CD14-positive monocyte (primary cell): ENCODE measurements at regions not wholly inside any gene's neighbourhood (a gene's known extent, or its start where the extent isn't known, plus 50 kb on each side); places are given as distances from the start of the nearest gene placed in this dataset.

Source experiments
- DNase-seq, 3 donors: peaks; one replicate each; pipeline ENCODE4 v3.0.0-alpha.2; 2011 to 2022
- H2AFZ ChIP-seq: 2 replicates; pipeline ENCODE4 v1.6.0; 2012; ENCODE audit warnings: mild to moderate bottlenecking, low read depth, low read length, inconsistent platforms; ENCODE audit not compliant: insufficient read depth, poor library complexity, severe bottlenecking
- H3K27ac ChIP-seq, 2 donors: 1 replicate in 1 of 2; 2 replicates in 1 of 2; pipeline ENCODE4 v1.5.1; 2012 to 2013; ENCODE audit warnings: low read length in 2 of 2, control low read depth in 1 of 2, inconsistent platforms in 1 of 2, low read depth in 1 of 2, mild to moderate bottlenecking in 1 of 2
- H3K27me3 ChIP-seq, 2 donors: one replicate each; pipeline versions ENCODE4 v1.6.0 to v1.6.1; 2011 to 2013; ENCODE audit warnings: low read length in 2 of 2; ENCODE audit not compliant: control insufficient read depth in 2 of 2, insufficient read depth in 2 of 2
- H3K36me3 ChIP-seq, 2 donors: replicated peaks in 1 of 2; 1 replicate in 1 of 2; 2 replicates in 1 of 2; pipeline versions ENCODE4 v1.5.1 to v1.6.1; 2012 to 2013; ENCODE audit warnings: low read length in 2 of 2, control low read depth in 1 of 2, inconsistent platforms in 1 of 2, mild to moderate bottlenecking in 1 of 2; ENCODE audit not compliant: insufficient read depth in 2 of 2, control insufficient read depth in 1 of 2
- H3K4me1 ChIP-seq, 2 donors: 1 replicate in 1 of 2; 2 replicates in 1 of 2; pipeline versions ENCODE4 v1.5.1 to v1.6.1; 2012 to 2013; ENCODE audit warnings: low read length in 2 of 2, control low read depth in 1 of 2, inconsistent platforms in 1 of 2, mild to moderate bottlenecking in 1 of 2, moderate library complexity in 1 of 2; ENCODE audit not compliant: insufficient read depth in 2 of 2, control insufficient read depth in 1 of 2
- H3K4me2 ChIP-seq: replicated peaks from 2 replicates; pipeline ENCODE3; 2012; ENCODE audit warnings: low read length, moderate library complexity, mild to moderate bottlenecking; ENCODE audit not compliant: poor library complexity, severe bottlenecking; ENCODE audit errors: extremely low read depth
- H3K4me3 ChIP-seq, 3 experiments: fragments of 200-600 bp in 1 of 3; sonication (generic) in 1 of 3; replicated peaks in 1 of 3; 1 replicate in 2 of 3; 2 replicates in 1 of 3; pipeline ENCODE4 v1.5.1; 2011 to 2013; ENCODE audit warnings: low read length in 3 of 3, mild to moderate bottlenecking in 3 of 3, control low read depth in 2 of 3, low read depth in 2 of 3, inconsistent platforms in 1 of 3, moderate library complexity in 1 of 3
- H3K79me2 ChIP-seq: 2 replicates; pipeline ENCODE4 v1.6.0; 2012; ENCODE audit warnings: mild to moderate bottlenecking, control low read depth, inconsistent platforms, low read length, moderate library complexity; ENCODE audit not compliant: insufficient read depth
- H3K9ac ChIP-seq: 2 replicates; pipeline ENCODE4 v1.6.0; 2017; ENCODE audit warnings: low read length, mild to moderate bottlenecking; ENCODE audit not compliant: insufficient read depth, poor library complexity, severe bottlenecking
- H3K9me3 ChIP-seq, 2 donors: replicated peaks in 1 of 2; 1 replicate in 1 of 2; 2 replicates in 1 of 2; pipeline versions ENCODE4 v1.5.1 to v1.6.1; 2012 to 2013; ENCODE audit warnings: low read length in 2 of 2, control low read depth in 1 of 2; ENCODE audit not compliant: control insufficient read depth in 1 of 2, insufficient read depth in 1 of 2
- H4K20me1 ChIP-seq: 2 replicates; pipeline ENCODE4 v1.6.0; 2012; ENCODE audit warnings: mild to moderate bottlenecking, low read length, control low read depth, moderate library complexity; ENCODE audit not compliant: insufficient read depth
- H3K27ac Mint-ChIP-seq, 7 donors: one replicate each; pipeline ENCODE4 v1.8.0; 2020; ENCODE audit warnings: mild to moderate bottlenecking in 7 of 7, mixed read lengths in 7 of 7, moderate library complexity in 6 of 7, inconsistent platforms in 2 of 7
- H3K27me3 Mint-ChIP-seq, 3 donors: one replicate each; pipeline ENCODE4 v1.8.0; 2021 to 2022; ENCODE audit warnings: low read depth in 3 of 3, mild to moderate bottlenecking in 3 of 3, mixed read lengths in 3 of 3, moderate library complexity in 3 of 3, inconsistent platforms in 1 of 3
- H3K36me3 Mint-ChIP-seq, 2 donors: one replicate each; pipeline ENCODE4 v1.8.0; 2020; ENCODE audit warnings: mixed read lengths in 2 of 2, inconsistent platforms in 1 of 2, mild to moderate bottlenecking in 1 of 2
- H3K4me1 Mint-ChIP-seq: one replicate; pipeline ENCODE4 v1.8.0; 2020; ENCODE audit warnings: mild to moderate bottlenecking, mixed read lengths
- H3K4me3 Mint-ChIP-seq, 2 donors: one replicate each; pipeline ENCODE4 v1.8.0; 2020; ENCODE audit warnings: mild to moderate bottlenecking in 2 of 2, mixed read lengths in 2 of 2, moderate library complexity in 1 of 2
- H3K9me3 Mint-ChIP-seq, 7 donors: one replicate each; pipeline ENCODE4 v1.8.0; 2020 to 2022; ENCODE audit warnings: mixed read lengths in 7 of 7, mild to moderate bottlenecking in 6 of 7, moderate library complexity in 6 of 7, inconsistent platforms in 2 of 7
- WGBS: methylation state at CpG from one replicate; pipeline ENCODE4 v1.1.5; 2013; ENCODE audit warnings: missing lambda C conversion rate; ENCODE audit not compliant: insufficient coverage; 5-methylcytosine and 5-hydroxymethylcytosine counted together
- intact Hi-C, 2 donors: fragments of 100-400 bp; cut with micrococcal nuclease; formaldehyde crosslinking; loops; one replicate each; pipeline versions ENCODE4 v1.15.0 to v1.15.1; 2023
- TF ChIP-seq, protein P1 (sequence below): fragments of 200-600 bp; IDR thresholded peaks from one replicate; pipeline ENCODE4 v1.8.0; 2022; ENCODE audit warnings: antibody characterized with exemption, mild to moderate bottlenecking

DNA sequence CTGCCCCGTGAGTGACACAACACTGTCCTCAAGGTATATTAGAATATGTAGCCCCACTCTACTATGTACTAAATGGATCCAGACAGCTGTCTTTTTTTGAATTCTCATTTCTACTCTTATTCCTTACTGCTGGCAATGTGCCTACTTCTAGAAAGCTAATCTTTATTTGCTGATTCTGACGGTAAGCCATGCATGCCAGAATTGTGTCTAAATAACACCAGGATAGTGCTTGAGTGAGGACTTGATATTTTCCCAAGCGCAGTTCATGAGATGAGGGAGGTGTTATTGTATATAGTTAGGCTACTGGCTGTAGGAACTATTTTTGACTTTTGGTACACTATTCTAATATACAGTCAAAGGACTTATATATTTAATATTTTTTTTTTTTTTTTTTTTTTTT is 316.2 kb upstream of the NAV3 start:
- Mint-ChIP-seq H3K27ac (no peak overlapping the region), H3K4me1 (no peaks in the 10 kb centered on the region), H3K27me3 (peaks cover 0 to 1% (median 0%) of the 10 kb centered on the region in 3 donors), H3K36me3 (no peaks in the 10 kb centered on the region), H3K9me3 (peaks cover 0 to 6% (median 1%) of the 10 kb centered on the region in 7 donors), H3K4me3 (no peak overlapping the region)
- TF ChIP-seq, protein P1, sequence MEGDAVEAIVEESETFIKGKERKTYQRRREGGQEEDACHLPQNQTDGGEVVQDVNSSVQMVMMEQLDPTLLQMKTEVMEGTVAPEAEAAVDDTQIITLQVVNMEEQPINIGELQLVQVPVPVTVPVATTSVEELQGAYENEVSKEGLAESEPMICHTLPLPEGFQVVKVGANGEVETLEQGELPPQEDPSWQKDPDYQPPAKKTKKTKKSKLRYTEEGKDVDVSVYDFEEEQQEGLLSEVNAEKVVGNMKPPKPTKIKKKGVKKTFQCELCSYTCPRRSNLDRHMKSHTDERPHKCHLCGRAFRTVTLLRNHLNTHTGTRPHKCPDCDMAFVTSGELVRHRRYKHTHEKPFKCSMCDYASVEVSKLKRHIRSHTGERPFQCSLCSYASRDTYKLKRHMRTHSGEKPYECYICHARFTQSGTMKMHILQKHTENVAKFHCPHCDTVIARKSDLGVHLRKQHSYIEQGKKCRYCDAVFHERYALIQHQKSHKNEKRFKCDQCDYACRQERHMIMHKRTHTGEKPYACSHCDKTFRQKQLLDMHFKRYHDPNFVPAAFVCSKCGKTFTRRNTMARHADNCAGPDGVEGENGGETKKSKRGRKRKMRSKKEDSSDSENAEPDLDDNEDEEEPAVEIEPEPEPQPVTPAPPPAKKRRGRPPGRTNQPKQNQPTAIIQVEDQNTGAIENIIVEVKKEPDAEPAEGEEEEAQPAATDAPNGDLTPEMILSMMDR: no peak
- no peaks in the 10 kb centered on the region for H3K9me3 ChIP-seq
- H3K27me3 ChIP-seq: no peaks in the 10 kb centered on the region
- H3K4me2 ChIP-seq: no peak overlapping the region
- no peaks in the 10 kb centered on the region for H3K4me1 ChIP-seq
- H3K36me3 ChIP-seq: no peaks in the 10 kb centered on the region
- intact Hi-C loops: no loop called here
- no peak overlapping the region for H3K9ac ChIP-seq
- H3K27ac ChIP-seq: no peak overlapping the region
- H3K4me3 ChIP-seq: no peak overlapping the region
- DNase-seq: no peak
- no peaks in the 10 kb centered on the region for H3K79me2 ChIP-seq
- no peak overlapping the region for H2AFZ ChIP-seq
- WGBS: no CpG with 5 or more reads among the region's 3 CpGs
- H4K20me1 ChIP-seq: no peaks in the 10 kb centered on the region

DNA sequence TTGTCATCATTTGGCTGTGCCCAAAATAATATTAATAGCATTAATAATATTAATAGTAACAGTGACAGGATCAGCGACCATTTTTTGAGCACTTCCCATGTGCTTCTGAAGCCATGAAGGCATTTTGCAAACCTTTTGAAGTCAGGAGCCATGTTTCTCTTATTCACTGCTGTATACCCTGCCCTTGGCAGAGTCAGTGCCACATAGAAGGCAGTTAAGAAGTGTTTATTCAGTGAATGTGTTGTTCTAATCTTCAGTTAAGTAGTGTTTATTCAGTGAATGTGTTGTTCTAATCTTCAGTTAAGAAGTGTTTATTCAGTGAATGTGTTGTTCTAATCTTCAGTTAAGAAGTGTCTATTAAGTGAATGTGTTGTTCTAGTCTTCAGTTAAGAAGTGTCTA is 319.7 kb upstream of the NAV3 start:
- DNase-seq: no peak
- Mint-ChIP-seq H3K4me1 (no peaks in the 10 kb centered on the region), H3K9me3 (peaks cover 0 to 5% (median 1%) of the 10 kb centered on the region in 7 donors), H3K27me3 (peaks cover 0 to 1% (median 0%) of the 10 kb centered on the region in 3 donors), H3K27ac (no peak overlapping the region), H3K36me3 (no peaks in the 10 kb centered on the region), H3K4me3 (no peak overlapping the region)
- H2AFZ ChIP-seq: no peak overlapping the region
- no peak overlapping the region for H3K9ac ChIP-seq
- H3K36me3 ChIP-seq: no peaks in the 10 kb centered on the region
- H3K4me2 ChIP-seq: no peak overlapping the region
- H3K4me1 ChIP-seq: no peaks in the 10 kb centered on the region
- H3K4me3 ChIP-seq: no peak overlapping the region
- H3K9me3 ChIP-seq: no peaks in the 10 kb centered on the region
- no peak overlapping the region for H3K27ac ChIP-seq
- TF ChIP-seq, protein P1: no peak
- no peaks in the 10 kb centered on the region for H4K20me1 ChIP-seq
- intact Hi-C loops: no loop called here
- H3K79me2 ChIP-seq: no peaks in the 10 kb centered on the region
- no peaks in the 10 kb centered on the region for H3K27me3 ChIP-seq
- 60% methylated on average over 1 of the region's 1 CpG for WGBS
